Right renal cortex interstitium (tissue), 3 donors: ENCODE measurements at regions not wholly inside any gene's neighbourhood (a gene's known extent, or its start where the extent isn't known, plus 50 kb on each side); places are given as distances from the start of the nearest gene placed in this dataset.
"Not testable (repeated sequence)": the region's sequence is repeated elsewhere in the genome, so short reads cannot be mapped to it uniquely, and the experiment has no call there.

ENCODE experiments used
- DNase-seq, 3 donors: peaks; one replicate each; pipeline ENCODE4 v3.0.0-alpha.2; 2013; ENCODE audit warnings: low read depth in 3 of 3, low spot score in 2 of 3

DNA sequence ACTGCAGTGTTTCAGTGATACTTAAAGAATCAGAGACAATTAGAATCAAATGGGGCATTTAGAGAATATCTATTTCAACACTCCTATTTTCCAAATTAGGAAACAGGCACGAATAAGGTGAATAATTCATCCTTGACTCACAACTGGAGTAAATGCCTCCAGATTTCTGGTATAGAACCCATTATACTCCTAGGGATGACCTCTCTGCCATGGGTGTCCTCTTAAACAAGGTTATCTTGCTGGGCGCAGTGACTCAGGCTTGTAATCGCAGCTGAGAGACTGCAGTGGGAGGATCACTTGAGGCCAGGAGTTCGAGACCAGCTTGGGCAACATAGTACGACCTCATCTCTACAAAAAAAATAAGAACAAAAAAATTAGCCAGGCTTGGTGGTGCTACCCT, 139.8 kb upstream of the ELAC2 start:
- DNase-seq, result no peak

DNA sequence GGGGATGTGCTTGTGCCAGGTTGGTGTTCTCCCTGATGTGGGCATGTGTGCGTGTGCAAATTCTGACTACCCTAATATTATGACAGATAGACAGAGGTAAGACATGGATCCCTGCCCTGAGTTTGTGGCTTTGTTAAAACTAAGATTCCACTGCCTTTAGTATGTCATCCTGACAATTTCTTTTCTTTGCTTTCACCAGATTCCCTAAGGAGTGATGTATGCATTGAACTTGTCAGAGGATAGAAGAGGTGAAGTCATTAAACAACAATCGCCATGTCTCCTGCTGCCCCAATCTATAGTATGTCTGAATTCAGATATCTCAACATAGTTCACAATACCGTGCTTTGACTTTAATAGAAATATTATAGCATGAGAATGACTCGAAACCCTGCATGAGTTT, 137.1 kb upstream of the ELAC2 start:
- DNase-seq, result no peak

DNA sequence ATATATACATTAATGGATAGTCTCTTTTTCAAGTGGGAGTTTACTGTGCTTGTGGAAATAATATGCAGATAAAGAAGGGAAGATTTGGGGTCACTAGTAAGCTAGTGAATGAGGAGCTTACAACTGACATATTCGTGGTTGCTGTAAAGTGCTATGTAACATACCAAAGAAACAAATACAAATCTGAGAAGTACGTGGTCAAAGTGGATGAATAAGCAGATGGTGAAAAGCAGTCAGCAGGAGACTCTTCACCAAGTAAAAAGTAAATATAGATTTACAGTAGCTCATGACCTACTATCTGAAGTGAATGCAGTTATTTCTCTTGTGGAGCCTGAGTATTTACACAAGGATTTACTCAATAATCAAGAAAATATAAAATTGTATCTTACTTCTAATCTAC, 136.6 kb upstream of the ELAC2 start:
- no peak for DNase-seq

DNA sequence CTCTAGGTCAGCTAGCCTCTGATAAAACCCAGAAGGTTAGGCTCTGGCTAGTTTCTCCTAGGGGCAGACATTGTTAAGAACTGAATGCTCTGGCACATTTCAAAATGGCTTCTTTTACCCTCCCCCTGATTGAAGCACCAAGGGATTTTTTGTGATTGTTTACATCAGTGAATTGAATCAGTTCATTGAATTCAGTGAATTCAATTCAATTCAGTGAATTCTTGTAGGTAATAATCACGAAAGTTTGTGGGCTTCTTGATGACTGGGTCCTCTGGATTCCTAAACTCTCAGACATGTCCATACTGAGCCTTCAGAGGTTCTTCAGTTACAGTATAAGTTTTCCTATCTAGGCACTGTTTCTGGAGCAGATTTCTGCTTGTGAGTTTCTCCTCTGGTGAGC, 135.2 kb upstream of the ELAC2 start:
- DNase-seq, result no peak

DNA sequence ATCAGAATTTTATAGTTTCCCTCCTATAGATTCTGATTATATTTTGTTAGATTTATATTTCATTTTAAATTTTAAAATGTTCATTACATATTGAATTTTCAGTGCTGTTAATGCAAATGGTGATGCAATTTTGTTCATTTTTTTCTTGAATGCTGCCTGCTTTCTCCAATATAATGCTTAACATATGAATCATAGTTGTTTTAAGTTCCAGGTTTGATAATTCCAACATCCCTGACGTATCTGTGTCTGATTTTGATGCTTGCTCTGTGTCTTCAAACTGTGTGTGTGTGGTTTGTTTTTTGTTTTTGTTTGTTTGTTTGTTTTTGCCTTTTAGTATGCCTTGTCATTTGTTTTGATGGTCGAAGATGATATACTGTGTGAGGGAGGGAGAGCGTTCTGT, 134.7 kb upstream of the ELAC2 start:
- no peak for DNase-seq

DNA sequence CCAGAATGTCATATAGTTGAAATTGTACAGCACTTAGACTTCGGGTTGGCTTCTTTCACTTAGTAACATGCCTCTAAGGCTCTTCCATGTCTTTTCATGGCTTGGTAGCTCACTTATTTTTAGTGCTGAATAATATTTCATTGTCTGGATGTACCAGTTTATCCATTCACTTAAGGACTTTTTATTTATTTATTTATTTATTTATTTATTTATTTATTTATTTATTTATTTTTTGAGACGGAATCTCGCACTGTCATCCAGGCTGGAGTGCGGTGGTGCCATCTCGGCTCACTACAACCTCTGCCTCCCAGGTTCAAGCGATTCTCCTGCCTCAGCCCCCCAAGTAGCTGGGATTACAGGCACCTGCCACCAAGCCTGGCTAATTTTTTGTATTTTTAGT, 132.9 kb upstream of the ELAC2 start:
- not testable (repeated sequence) for DNase-seq

DNA sequence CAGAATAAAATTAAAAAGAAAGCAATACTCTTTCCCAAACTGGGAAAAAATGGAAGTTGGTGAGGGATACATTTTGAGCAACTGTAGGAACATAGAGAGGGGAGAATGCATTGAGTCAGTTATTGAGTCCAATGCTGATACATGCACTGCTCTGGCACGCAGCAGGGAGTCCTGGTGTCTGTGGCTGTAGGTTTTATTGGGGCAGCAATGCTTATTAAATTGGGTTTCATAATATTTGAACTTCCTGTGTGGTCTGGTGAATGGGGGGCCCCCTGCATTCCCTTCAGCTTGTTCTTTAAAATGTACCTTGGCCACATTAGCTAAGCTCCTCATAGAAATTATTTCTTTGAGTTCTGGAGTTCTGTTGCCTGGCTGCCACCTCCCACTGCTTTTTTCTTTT, 125.2 kb upstream of the ELAC2 start:
- DNase-seq, result no peak

DNA sequence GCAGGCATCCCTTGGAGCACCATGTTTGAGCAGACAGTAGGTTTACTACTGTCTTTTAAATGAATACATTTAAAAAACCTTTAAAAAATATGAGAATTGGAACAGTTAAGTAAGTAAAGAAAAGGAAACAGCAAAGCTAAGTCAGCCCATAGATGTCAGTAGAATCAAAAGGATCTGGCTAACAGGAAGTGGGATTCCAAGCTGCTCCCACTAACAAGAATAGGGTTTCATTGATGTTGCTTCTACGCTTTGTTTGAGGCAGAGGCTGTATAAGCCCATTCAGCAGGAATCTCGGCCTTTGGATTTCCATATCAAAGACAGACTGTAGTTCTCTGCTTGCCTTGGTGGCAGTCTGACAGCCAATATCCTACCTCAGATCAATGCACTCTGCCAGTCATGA, 122.9 kb upstream of the ELAC2 start:
- no peak for DNase-seq

DNA sequence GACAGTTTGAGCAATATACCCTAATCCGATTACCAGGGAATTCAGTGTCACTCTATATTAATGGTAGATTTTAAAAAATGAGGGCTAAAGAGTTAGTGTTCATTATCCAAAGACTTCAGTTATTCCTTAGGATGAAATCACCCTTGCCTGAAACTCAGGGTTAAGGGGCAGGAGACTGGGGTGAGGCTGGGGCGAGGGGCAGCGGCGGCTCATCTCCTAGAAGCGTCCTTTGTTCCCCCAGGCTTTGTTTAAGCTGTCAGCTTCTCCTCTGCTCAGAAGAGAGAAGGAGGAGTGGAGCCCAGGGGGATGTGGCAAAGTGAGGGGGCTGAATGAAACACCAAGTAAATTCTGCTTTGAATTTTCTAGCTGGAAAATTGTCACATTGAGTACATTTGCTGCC, 117.7 kb upstream of the ELAC2 start:
- DNase-seq, result no peak

DNA sequence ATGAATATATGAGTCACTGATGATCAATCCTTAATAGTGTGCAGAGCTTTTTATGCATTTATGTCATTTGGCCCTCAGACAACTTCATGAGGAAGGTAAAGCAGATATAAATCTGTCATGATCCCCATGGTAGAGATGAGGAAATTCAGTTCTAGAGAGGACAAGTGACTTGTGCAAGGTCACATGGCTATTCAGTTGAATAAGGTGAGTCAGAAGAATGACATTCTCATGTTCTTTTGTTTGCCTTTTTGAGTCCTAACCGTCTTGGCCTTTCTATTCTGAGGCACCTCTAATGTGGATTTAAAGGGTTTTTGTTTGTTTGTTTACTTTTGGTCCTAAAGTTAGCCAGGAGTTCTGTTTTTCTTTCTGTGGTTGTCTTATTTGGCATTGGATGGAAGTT, 116.2 kb upstream of the ELAC2 start:
- DNase-seq, result no peak

DNA sequence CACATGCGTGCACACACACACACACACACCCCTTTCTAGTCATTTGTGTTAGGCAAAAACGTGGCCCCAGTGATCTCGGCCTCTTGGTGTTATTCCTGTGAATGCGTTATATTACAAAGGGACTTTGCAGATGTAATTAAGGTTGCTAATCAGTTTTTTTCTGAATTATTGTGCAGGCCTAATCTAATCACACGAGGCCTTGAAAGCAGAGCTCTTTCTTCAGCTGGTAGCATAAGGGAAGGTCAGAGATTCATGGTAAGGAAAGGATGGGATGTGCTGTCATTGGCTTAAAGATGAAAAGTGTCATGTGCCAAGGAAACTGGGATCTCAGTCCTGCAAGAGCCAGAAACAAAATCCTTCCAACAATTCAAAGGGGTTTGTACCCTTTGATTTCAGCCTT, 113.4 kb upstream of the ELAC2 start:
- no peak for DNase-seq

DNA sequence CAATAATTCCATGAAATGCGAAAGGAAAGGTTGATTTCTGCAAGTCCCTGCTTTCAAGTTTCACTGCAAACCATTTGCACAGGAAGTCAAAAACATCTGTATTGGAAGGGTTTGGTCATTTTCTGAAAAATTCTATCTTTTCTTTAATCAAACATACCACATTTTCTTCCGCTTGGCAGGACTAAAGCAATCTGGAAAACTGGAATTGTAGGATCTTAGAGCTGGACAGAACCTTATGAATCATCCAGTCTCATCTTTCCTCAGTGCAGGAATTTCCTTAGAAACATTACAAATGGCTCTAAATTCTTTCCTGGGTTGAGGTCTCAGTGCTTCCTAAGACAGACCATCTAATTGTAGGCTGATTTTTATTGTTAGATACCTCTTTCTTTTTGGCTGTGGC, 111.5 kb upstream of the ELAC2 start:
- no peak for DNase-seq

DNA sequence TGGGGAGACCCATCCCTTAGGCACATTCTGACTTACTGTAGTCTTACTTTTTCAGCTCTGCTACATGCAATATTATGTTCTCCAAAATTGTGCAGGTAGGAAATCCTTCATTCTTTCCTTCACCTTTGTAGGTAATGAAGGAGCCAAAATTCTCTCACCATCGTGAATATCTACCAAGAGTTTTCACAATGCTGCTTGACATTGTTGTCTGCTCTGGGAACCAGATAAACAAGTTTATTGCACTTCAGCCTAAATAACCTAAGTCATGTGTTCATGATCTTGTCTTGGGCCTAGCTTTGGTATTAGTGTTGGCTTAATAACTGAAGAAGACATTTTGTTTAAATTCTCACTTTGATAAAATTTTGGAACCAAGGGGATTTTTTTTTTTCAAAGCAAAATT, 110.8 kb upstream of the ELAC2 start:
- DNase-seq, result no peak

DNA sequence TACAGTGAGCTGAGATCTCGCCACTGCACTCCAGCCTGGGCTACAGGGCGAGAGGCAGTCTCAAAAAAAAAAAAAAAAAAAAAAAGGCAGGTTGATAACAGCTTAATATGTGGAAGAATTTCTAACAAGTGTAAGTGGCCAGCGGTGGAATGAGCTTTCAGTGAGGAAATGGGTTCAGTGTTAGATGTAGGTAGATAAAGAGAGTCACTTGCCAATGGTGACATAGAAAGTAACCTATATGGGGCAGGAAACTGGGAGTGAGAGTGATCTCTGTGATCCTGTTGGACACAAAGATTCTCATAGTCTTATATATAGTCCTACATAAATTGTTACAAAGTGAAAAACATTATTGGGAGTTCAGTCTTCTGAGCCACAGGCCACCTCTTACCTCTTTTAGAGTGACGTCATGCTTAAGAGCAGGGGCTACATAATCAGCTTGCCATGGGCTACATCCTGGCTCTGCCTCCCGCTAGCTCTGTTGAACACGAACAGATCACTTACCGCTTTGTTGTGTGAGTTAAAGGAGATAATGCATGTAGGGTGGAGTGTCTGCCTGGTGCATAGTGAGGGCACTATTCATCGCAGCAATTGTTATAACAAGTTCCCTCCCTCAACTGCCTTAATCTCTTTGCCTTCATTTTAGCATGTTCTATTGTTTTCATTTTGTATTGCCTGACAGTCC, 110.2 kb upstream of the ELAC2 start:
- no peak for DNase-seq

DNA sequence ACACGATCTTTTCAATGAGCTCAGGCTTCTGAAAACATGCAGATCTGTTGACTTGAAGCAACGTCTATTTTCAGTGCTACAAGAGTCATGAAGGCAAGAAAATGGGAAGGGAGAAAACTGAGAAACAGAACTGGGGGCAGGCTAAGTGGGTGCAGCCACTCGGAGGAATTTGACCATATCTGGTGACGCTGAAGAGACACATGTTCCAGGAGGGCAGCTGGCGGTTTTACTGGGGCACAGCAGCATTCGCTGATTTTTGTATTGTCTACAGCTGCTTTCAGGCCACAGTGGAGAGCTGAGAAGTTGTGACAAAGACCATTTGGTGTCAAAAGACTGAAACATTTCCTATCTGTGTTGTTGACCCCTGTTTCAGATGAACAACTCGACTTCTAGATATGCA, 103.0 kb upstream of the ELAC2 start:
- no peak for DNase-seq

DNA sequence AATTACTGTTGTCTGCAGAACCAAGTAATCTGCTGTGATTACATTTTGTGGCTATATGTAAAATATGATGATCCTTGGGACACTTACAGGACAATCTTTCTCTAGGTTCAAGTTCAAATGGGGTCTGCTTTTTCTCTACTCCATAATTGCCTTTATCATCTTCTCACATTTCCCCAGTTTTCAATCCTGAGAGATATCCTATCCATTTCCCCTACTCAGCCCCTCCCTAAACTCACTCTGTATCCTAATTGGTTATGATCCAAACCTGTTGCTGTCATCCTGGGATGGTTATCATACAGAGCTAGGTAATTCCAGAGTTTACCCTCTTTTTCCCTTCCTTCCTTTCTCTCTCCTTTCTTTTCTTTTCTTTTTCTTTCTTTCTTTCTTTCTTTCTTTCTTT, 100.5 kb upstream of the ELAC2 start:
- no peak for DNase-seq

DNA sequence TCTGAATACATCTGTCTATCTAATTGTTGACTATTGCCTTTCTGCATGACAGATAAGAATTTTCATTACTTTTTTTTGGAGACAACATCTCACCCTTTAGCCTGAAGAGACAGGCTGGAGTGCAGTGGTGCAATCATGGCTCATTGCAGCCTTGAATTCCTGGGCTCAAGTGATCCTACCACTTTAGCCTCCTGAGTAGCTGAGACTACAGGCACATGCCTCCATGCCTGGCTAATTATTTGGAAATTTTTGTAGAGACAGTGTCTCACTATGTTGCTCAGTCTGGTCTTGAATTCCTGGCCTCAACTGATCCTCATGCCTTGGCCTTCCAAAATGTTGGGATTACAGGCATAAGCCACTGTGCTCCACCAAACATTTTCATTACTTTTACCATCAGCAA, 99.8 kb upstream of the ELAC2 start:
- no peak for DNase-seq

DNA sequence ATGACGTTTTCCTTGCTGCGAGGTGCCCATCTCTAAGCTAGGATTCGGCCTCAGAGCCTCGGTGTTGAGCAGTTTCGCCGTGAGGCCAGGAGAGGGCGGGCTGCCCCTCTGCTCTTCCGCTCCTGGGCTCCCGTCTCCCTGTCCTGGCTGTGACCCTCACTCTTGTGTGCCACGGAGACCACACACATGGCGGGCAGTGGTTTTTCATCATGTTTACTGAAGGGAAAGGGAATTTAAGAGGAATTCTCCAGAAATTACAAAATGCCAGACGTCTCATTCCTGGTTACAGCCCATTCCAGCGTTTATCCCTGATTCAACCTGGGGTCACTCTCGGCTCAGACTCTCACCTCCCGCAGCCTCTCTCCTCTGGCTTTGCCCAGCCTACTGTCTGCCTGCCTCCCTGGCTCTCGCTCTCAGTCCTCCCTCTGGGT, 96.8 kb upstream of the ELAC2 start:
- peak in 2 of 3 donors; percentile 10 to 12 for DNase-seq

DNA sequence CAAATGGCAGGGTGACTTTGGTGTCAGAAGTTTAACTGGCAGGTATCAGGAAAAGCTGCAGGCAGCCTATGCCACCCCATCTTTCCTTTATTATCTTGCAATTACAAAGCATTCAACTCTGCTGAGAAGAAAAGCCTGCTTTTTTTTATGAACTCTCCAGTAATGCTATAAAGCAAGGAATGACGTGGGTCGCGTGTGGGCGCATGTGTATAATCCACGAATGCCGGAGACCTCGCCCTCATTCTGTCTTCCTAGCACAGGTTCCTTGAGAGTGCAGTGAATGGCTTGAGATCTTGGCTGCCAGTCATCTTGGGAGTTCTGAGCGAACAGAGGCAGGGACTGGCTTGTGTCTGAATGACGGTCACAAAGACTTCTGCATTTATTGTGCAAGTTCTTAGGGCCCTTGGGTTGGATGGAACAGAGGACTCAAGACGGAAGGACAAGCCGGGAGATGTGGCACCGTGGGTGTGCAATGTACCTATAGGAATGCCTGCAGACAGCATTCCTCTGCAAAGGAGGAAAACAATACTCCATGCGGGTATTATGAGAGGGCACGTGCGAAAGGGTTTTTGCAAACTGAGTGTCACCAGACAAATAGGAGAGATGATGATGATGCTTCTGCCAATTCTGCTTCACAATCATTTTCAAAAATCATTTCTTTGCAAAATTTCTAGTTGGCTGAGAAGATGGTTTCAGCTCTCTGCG, 96.1 kb upstream of the ELAC2 start:
- DNase-seq, result no peak

DNA sequence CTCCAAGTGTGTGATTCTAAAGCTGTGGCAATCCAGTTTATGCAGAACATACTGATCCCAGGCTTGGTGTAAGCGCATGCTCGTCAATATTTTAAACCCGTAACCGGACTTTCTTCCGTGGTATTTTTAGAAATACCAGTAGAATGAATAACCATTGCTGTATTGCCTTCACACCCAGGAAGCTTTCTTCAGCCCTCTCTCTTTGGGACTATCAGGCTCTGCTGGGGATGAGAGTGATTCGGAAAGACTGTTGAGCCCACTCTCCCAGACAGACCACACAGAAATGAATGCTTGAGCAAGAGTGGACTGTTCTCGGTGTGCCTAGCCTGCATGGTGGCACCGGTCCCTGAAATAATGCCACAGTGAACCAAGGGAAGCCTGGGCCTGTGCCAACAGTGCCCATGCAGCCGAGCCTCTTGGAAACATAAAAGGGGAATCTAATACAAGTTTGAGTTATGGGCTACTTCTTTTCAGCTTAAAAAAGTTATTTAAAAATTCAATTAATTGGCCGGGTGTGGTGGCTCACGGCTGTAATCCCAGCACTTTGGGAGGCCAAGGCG, 89.9 kb upstream of the ELAC2 start:
- no peak for DNase-seq

DNA sequence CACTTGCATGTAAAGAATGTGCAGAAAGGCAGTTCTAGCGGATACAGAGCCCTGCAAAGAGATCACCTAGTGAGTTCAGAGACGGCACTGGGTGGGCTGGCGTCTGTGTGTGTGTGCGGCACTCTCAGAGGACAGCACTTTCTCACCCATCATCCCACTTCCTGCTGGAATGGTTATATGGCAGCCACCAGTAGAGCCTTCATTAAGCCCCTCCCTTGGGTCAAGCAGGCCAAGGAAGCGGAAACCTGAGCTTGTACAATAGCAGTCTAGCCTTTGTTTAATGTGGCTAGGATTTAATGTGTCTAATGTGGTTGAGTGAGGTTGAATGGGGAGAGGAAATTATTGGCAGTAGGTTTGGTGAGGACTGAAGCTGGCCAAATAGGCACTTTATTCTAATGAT, 88.3 kb upstream of the ELAC2 start:
- no peak for DNase-seq

DNA sequence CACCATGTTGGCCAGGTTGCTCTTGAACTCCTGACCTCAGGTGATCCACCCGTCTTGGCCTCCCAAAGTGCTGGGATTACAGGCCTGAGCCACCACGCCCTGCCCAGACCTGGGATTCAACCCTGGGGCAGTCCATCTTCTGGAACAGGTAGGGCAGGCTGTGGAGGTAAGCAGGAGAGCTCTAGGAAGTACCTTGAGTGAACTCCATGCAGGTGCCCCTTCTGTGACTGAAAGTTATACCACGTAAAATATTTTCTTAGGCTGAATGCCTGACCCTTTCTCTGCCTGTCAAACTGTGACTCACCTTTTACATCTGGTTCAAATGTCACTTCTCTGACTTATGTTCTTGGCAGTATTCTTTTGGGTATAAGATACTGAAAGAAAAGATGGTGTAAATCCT, 86.7 kb upstream of the ELAC2 start:
- DNase-seq, result no peak
